HUES64 (cell line): ENCODE measurements at regions not wholly inside any gene's neighbourhood (a gene's known extent, or its start where the extent isn't known, plus 50 kb on each side); places are given as distances from the start of the nearest gene placed in this dataset.

Experiments
- H3K27ac ChIP-seq: 2 replicates; pipeline ENCODE4 v1.7.0; 2013; ENCODE audit warnings: low read depth, low read length, inconsistent platforms
- H3K27me3 ChIP-seq: 2 replicates; pipeline ENCODE4 v1.6.1; 2013; ENCODE audit warnings: mild to moderate bottlenecking, low read length; ENCODE audit not compliant: insufficient read depth
- H3K36me3 ChIP-seq: 2 replicates; pipeline ENCODE4 v1.6.1; 2013; ENCODE audit warnings: mild to moderate bottlenecking, low read length; ENCODE audit not compliant: insufficient read depth
- H3K4me1 ChIP-seq: 2 replicates; pipeline ENCODE4 v1.6.1; 2013; ENCODE audit warnings: mild to moderate bottlenecking, low read length, moderate library complexity; ENCODE audit not compliant: insufficient read depth
- H3K4me3 ChIP-seq: 2 replicates; pipeline ENCODE4 v1.5.1; 2013; ENCODE audit warnings: mild to moderate bottlenecking, low read length, moderate library complexity
- H3K9ac ChIP-seq: 2 replicates; pipeline ENCODE4 v1.6.1; 2013; ENCODE audit warnings: mild to moderate bottlenecking, low read depth, low read length
- H3K9me3 ChIP-seq: 2 replicates; pipeline ENCODE4 v1.6.1; 2013; ENCODE audit warnings: low read depth, low read length; ENCODE audit not compliant: insufficient read depth
- WGBS: fragments of 150-250, 120-280 bp; methylation state at CpG from one replicate; pipeline ENCODE4 v1.1.7; 2013; ENCODE audit warnings: missing lambda C conversion rate; 5-methylcytosine and 5-hydroxymethylcytosine counted together

GRCh38 chr20:24084281-24084680 lies 95.7 kb upstream of the GGTLC1 start:
- H3K4me1 ChIP-seq: no peaks in the 10 kb centered on the region
- no peak overlapping the region for H3K27ac ChIP-seq
- H3K4me3 ChIP-seq: no peak overlapping the region
- no peaks in the 10 kb centered on the region for H3K27me3 ChIP-seq
- 88% methylated on average over 3 of the region's 3 CpGs for WGBS
- H3K36me3 ChIP-seq: no peaks in the 10 kb centered on the region
- no peaks in the 10 kb centered on the region for H3K9me3 ChIP-seq
- no peak overlapping the region for H3K9ac ChIP-seq

- H3K4me1 ChIP-seq: no peaks in the 10 kb centered on the region
- H3K27me3 ChIP-seq: no peaks in the 10 kb centered on the region
- no peak overlapping the region for H3K27ac ChIP-seq
- 93% methylated on average over 6 of the region's 6 CpGs for WGBS
- H3K9ac ChIP-seq: no peak overlapping the region
- H3K36me3 ChIP-seq: no peaks in the 10 kb centered on the region
- no peak overlapping the region for H3K4me3 ChIP-seq
- H3K9me3 ChIP-seq: no peaks in the 10 kb centered on the region
These were observed 92.5 kb upstream of the GGTLC1 start for GRCh38 chr20:24081077-24081476.

GRCh38 chr20:24079661-24080412 lies 91.3 kb upstream of the GGTLC1 start:
- H3K9me3 ChIP-seq: no peaks in the 10 kb centered on the region
- no peak overlapping the region for H3K4me3 ChIP-seq
- no peaks in the 10 kb centered on the region for H3K27me3 ChIP-seq
- H3K27ac ChIP-seq: no peak overlapping the region
- no peaks in the 10 kb centered on the region for H3K36me3 ChIP-seq
- no peak overlapping the region for H3K9ac ChIP-seq
- no peaks in the 10 kb centered on the region for H3K4me1 ChIP-seq
- 91% methylated on average over 7 of the region's 7 CpGs for whole genome bisulfite sequencing

- H3K4me1 ChIP-seq: no peaks in the 10 kb centered on the region
- no peaks in the 10 kb centered on the region for H3K36me3 ChIP-seq
- H3K4me3 ChIP-seq: no peak overlapping the region
- no peaks in the 10 kb centered on the region for H3K9me3 ChIP-seq
- H3K27ac ChIP-seq: no peak overlapping the region
- no peak overlapping the region for H3K9ac ChIP-seq
- H3K27me3 ChIP-seq: no peaks in the 10 kb centered on the region
These were observed 88.6 kb upstream of the GGTLC1 start for GRCh38 chr20:24077145-24077544.

GRCh38 chr20:24070679-24071078 lies 82.1 kb upstream of the GGTLC1 start:
- Histone ChIP-seq H3K27ac (no peak overlapping the region), H3K27me3 (no peaks in the 10 kb centered on the region), H3K9me3 (no peaks in the 10 kb centered on the region), H3K9ac (no peak overlapping the region), H3K4me3 (no peak overlapping the region), H3K36me3 (no peaks in the 10 kb centered on the region), H3K4me1 (no peaks in the 10 kb centered on the region; the same call in 1 of the 2 replicates)
- no CpG with 5 or more reads among the region's 2 CpGs for WGBS

- no peak overlapping the region for H3K27ac ChIP-seq
- H3K36me3 ChIP-seq: no peaks in the 10 kb centered on the region
- H3K4me3 ChIP-seq: no peak overlapping the region
- WGBS: 82% methylated on average over 6 of the region's 6 CpGs
- no peaks in the 10 kb centered on the region for H3K27me3 ChIP-seq
- no peaks in the 10 kb centered on the region; the same call in 1 of the 2 replicates for H3K4me1 ChIP-seq
- no peaks in the 10 kb centered on the region for H3K9me3 ChIP-seq
- no peak overlapping the region for H3K9ac ChIP-seq
These were observed 77.6 kb upstream of the GGTLC1 start for GRCh38 chr20:24066076-24066700.

GRCh38 chr20:24064915-24065314 lies 76.3 kb upstream of the GGTLC1 start:
- Histone ChIP-seq H3K4me3 (no peak overlapping the region), H3K36me3 (no peaks in the 10 kb centered on the region), H3K27ac (no peak overlapping the region), H3K4me1 (no peaks in the 10 kb centered on the region; the same call in 1 of the 2 replicates), H3K9ac (no peak overlapping the region), H3K27me3 (no peaks in the 10 kb centered on the region), H3K9me3 (no peaks in the 10 kb centered on the region)

- no peaks in the 10 kb centered on the region for H3K27me3 ChIP-seq
- H3K27ac ChIP-seq: no peak overlapping the region
- H3K9me3 ChIP-seq: no peaks in the 10 kb centered on the region
- no peaks in the 10 kb centered on the region for H3K36me3 ChIP-seq
- H3K4me1 ChIP-seq: no peaks in the 10 kb centered on the region; the same call in 1 of the 2 replicates
- WGBS: 94% methylated on average over 4 of the region's 4 CpGs
- no peak overlapping the region for H3K4me3 ChIP-seq
- H3K9ac ChIP-seq: no peak overlapping the region
These were observed 75.5 kb upstream of the GGTLC1 start for GRCh38 chr20:24064092-24064491.

GRCh38 chr20:24063100-24063499 lies 74.5 kb upstream of the GGTLC1 start:
- 93% methylated on average over 5 of the region's 5 CpGs for WGBS
- no peaks in the 10 kb centered on the region for H3K9me3 ChIP-seq
- no peaks in the 10 kb centered on the region for H3K27me3 ChIP-seq
- no peaks in the 10 kb centered on the region for H3K36me3 ChIP-seq
- no peak overlapping the region for H3K9ac ChIP-seq
- H3K4me3 ChIP-seq: no peak overlapping the region
- no peaks in the 10 kb centered on the region; the same call in 1 of the 2 replicates for H3K4me1 ChIP-seq
- no peak overlapping the region for H3K27ac ChIP-seq

GRCh38 chr20:24060851-24061590 lies 72.4 kb upstream of the GGTLC1 start:
- no peaks in the 10 kb centered on the region for H3K36me3 ChIP-seq
- H3K9me3 ChIP-seq: no peaks in the 10 kb centered on the region
- no peak overlapping the region for H3K4me3 ChIP-seq
- WGBS: 80% methylated on average over 13 of the region's 13 CpGs
- no peaks in the 10 kb centered on the region for H3K27me3 ChIP-seq
- H3K4me1 ChIP-seq: no peaks in the 10 kb centered on the region
- H3K27ac ChIP-seq: no peak overlapping the region
- H3K9ac ChIP-seq: no peak overlapping the region

GRCh38 chr20:24059174-24059573 lies 70.6 kb upstream of the GGTLC1 start:
- 90% methylated on average over 5 of the region's 5 CpGs for WGBS
- no peak overlapping the region for H3K9ac ChIP-seq
- H3K9me3 ChIP-seq: no peaks in the 10 kb centered on the region
- H3K4me3 ChIP-seq: no peak overlapping the region
- no peak overlapping the region for H3K27ac ChIP-seq
- H3K36me3 ChIP-seq: no peaks in the 10 kb centered on the region
- no peaks in the 10 kb centered on the region for H3K27me3 ChIP-seq
- no peaks in the 10 kb centered on the region for H3K4me1 ChIP-seq
